ENCODE measurements at regions not wholly inside any gene's neighbourhood (a gene's known extent, or its start where the extent isn't known, plus 50 kb on each side); places are given as distances from the start of the nearest gene placed in this dataset.

GRCh38 chr6:1175877-1176276 lies 136.0 kb upstream of the FOXQ1 start:
- H3K79me2 ChIP-seq (ENCODE audit: insufficient read depth), result no peaks in the 10 kb centered on the region
- H3K36me3 ChIP-seq (replicated peaks in 1 of 2; ENCODE audit: control insufficient read depth in 1 of 2, insufficient read depth in 2 of 2, low read length in 1 of 2), result no peaks in the 10 kb centered on the region
- no peak overlapping the region for H2AFZ ChIP-seq (ENCODE audit: low read depth)
- no peak overlapping the region for H3K4me3 ChIP-seq (ENCODE audit: low read depth in 2 of 2, low read length in 1 of 2)
- no peaks in the 10 kb centered on the region for H3F3A ChIP-seq (replicated peaks; ENCODE audit: insufficient read depth)
- ChIA-PET CTCF (no interaction called here), POLR2A (no interaction called here)
- DNase-seq, result no peak
- peaks cover 13% of the 10 kb centered on the region; the same call in 1 of the 2 replicates for H3K27me3 ChIP-seq (ENCODE audit: insufficient read depth)
- no peak overlapping the region for H3K9ac ChIP-seq
- no peak overlapping the region for H3K4me2 ChIP-seq
- no peaks in the 10 kb centered on the region for H3K4me1 ChIP-seq (ENCODE audit: control insufficient read depth in 1 of 2, insufficient read depth in 2 of 2, low read depth in 1 of 2, low read length in 1 of 2)
- no peak for TF ChIP-seq MXI1 (IDR thresholded peaks at IDR 0.05; ENCODE audit: low read depth, low read length)
- TF ChIP-seq PBX3 (IDR thresholded peaks at IDR 0.05), result no peak
- no peak for TF ChIP-seq ELF1 (IDR thresholded peaks at IDR 0.05)
- no peak for TF ChIP-seq CHD2 (IDR thresholded peaks at IDR 0.05; ENCODE audit: low read length, partially characterized antibody)
- no peak for TF ChIP-seq FOSL2 (IDR thresholded peaks at IDR 0.05; ENCODE audit: borderline replicate concordance, low read depth)
- no peak for TF ChIP-seq TEAD4 (IDR thresholded peaks at IDR 0.05; ENCODE audit: borderline replicate concordance, insufficient read depth)
- H4K20me1 ChIP-seq (ENCODE audit: insufficient read depth), result no peaks in the 10 kb centered on the region
- 0% methylated on average over 2 of the region's 4 CpGs for WGBS (ENCODE audit: low lambda C conversion rate)
- H3K9me3 ChIP-seq, result no peaks in the 10 kb centered on the region
- no peak overlapping the region for H3K27ac ChIP-seq (ENCODE audit: low read depth in 2 of 2, low read length in 1 of 2)
- H3K9me2 ChIP-seq, result no peaks in the 10 kb centered on the region

GRCh38 chr6:1170794-1171193 lies 141.1 kb upstream of the FOXQ1 start:
- no peaks in the 10 kb centered on the region for H3K36me3 ChIP-seq (replicated peaks in 1 of 2; ENCODE audit: control insufficient read depth in 1 of 2, insufficient read depth in 2 of 2, low read length in 1 of 2)
- no peak overlapping the region for H2AFZ ChIP-seq (ENCODE audit: low read depth)
- H3K9ac ChIP-seq, result no peak overlapping the region
- H3F3A ChIP-seq (replicated peaks; ENCODE audit: insufficient read depth), result no peaks in the 10 kb centered on the region
- H3K79me2 ChIP-seq (ENCODE audit: insufficient read depth), result no peaks in the 10 kb centered on the region
- no peaks in the 10 kb centered on the region for H3K9me3 ChIP-seq
- no peak for DNase-seq
- H3K27ac ChIP-seq (ENCODE audit: low read depth in 2 of 2, low read length in 1 of 2), result no peak overlapping the region
- H3K4me2 ChIP-seq, result no peak overlapping the region
- H3K27me3 ChIP-seq (ENCODE audit: insufficient read depth), result peaks cover 24% of the 10 kb centered on the region; the same call in 1 of the 2 replicates
- TF ChIP-seq NFIC (IDR thresholded peaks at IDR 0.05; ENCODE audit: borderline replicate concordance) (no peak), FOXJ3 (CRISPR knock-in tag; IDR thresholded peaks at IDR 0.05) (no peak), PBX3 (IDR thresholded peaks at IDR 0.05) (no peak), USF1 (IDR thresholded peaks at IDR 0.05; ENCODE audit: borderline replicate concordance, low read depth) (no peak), IRF3 (IDR thresholded peaks at IDR 0.05; ENCODE audit: low read depth, low read length) (no peak), MAX (IDR thresholded peaks at IDR 0.05; ENCODE audit: low read depth) (no peak), ZBTB33 (IDR thresholded peaks at IDR 0.05; ENCODE audit: borderline replicate concordance, low read depth) (no peak), EZH2phosphoT487 (IDR thresholded peaks at IDR 0.05; ENCODE audit: borderline replicate concordance, low read depth) (no peak), RCOR1 (IDR thresholded peaks at IDR 0.05; ENCODE audit: low read length) (no peak), TAF1 (IDR thresholded peaks at IDR 0.05; ENCODE audit: borderline replicate concordance, low read depth, low read length) (no peak), EP300 (IDR thresholded peaks at IDR 0.05; ENCODE audit: borderline replicate concordance in 1 of 2, low read depth in 1 of 2, low read length in 1 of 2) (no peak), SMC3 (IDR thresholded peaks at IDR 0.05; ENCODE audit: low read depth, low read length) (no peak), YY1 (IDR thresholded peaks at IDR 0.05; ENCODE audit: low read depth) (no peak), GATA2 (CRISPR knock-in tag; IDR thresholded peaks at IDR 0.05) (no peak), CHD2 (IDR thresholded peaks at IDR 0.05; ENCODE audit: low read length, partially characterized antibody) (no peak), RXRA (IDR thresholded peaks at IDR 0.05; ENCODE audit: borderline replicate concordance, low read depth) (no peak), MXI1 (IDR thresholded peaks at IDR 0.05; ENCODE audit: low read depth, low read length) (no peak), NRF1 (IDR thresholded peaks at IDR 0.05; ENCODE audit: low read depth, low read length) (no peak)
- POLR2A ChIA-PET, result no interaction called here
- H3K4me3 ChIP-seq (ENCODE audit: low read depth in 2 of 2, low read length in 1 of 2), result no peak overlapping the region
- no peaks in the 10 kb centered on the region for H3K9me2 ChIP-seq
- CTCF ChIA-PET, result no interaction called here
- H4K20me1 ChIP-seq (ENCODE audit: insufficient read depth), result no peaks in the 10 kb centered on the region
- 15% methylated on average over 8 of the region's 8 CpGs for WGBS (ENCODE audit: low lambda C conversion rate)
- H3K4me1 ChIP-seq (ENCODE audit: control insufficient read depth in 1 of 2, insufficient read depth in 2 of 2, low read depth in 1 of 2, low read length in 1 of 2), result no peaks in the 10 kb centered on the region

All from SK-N-SH (cell line).